NAMALWA (cell line): ENCODE measurements at regions not wholly inside any gene's neighbourhood (a gene's known extent, or its start where the extent isn't known, plus 50 kb on each side); places are given as distances from the start of the nearest gene placed in this dataset.

Experiments used
- DNase-seq: peaks from one replicate; pipeline ENCODE4 v3.0.0-alpha.2; 2015; ENCODE audit warnings: low spot score

DNA sequence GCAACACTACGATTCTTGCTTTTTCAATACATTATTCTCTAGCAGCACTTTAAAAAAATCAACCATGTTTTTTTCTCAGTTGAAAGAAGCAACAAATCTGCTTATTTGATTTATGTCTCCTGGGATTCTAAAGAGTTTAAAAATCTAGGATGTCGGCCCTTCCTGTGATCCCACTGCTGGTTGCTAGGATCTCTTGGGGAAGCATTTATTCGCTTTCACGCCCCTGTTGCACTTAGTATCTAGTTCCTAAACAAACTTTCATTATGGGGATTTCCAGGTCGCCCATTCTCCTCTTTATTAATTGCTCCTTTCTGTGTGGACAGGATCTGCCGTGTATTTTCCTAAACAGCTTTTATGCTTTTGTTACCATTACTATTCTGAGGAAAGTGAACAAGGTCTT lies 313.5 kb downstream of the AGTPBP1 start:
- DNase-seq, result no peak

DNA sequence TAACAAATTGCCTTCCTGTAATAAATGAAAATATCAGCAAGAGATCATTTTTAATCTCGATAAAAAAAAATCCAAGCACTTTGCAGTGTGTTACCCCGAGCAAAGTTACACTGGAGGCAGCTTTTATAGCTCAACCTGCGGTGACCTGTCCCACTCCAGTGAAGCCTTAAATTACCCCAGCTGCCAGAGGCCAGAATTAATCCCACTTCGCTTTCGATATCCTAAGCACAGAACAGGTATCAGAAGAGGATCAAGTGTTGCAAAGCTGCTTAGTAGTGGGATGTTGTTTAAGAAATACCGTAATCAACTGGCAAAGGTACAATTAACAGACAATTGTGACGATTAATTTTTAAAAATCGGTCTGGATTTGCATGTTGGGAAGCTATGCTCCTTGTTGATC lies 314.0 kb downstream of the AGTPBP1 start:
- DNase-seq, result no peak

GRCh38 chr9:85425153-85425611 lies 316.6 kb downstream of the AGTPBP1 start:
- DNase-seq, result peak; percentile 59

DNA sequence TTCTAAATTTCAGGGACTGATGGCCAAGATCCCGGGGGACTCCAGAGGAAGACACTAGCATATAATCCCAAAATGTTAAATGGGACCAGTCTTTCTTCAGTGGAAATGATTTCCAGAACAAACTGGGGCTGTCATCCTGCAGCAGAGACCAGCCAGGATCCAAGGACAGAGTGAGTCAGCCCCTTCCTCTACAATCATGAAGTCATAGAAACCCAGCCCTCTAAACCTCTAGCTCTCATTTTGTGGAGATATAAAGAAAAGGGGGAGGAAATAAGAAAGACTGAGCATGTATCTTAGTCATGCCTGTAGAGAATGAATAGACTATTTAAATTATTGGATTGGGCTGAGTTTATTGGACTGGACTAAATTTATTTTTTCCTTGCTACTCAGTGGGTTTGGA lies 318.3 kb downstream of the AGTPBP1 start:
- no peak for DNase-seq

DNA sequence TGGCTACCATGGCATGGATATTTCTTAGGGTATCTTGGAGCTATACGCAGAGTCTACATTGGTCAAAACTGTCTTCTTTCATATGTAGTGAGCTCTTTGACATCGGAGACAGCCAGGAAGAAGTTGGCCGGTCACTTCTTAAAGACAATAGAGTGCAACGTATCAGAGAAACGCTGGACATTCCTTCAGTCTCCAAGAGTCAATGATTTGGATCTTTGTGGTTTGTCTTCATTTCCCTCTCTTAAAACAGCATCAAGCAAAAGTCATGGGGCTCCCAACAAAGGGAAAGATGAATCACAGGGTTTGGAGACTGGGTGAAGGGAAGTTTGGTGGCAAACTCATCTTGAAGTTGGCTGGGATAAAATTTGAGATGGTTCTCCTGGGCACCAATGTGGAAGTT lies 320.1 kb downstream of the AGTPBP1 start:
- DNase-seq, result no peak

- DNase-seq, result no peak
Observed at GRCh38 chr9:85420750-85421149, 321.0 kb downstream of the AGTPBP1 start.

- no peak for DNase-seq
Observed at GRCh38 chr9:85417674-85418073, 324.1 kb downstream of the AGTPBP1 start.

DNA sequence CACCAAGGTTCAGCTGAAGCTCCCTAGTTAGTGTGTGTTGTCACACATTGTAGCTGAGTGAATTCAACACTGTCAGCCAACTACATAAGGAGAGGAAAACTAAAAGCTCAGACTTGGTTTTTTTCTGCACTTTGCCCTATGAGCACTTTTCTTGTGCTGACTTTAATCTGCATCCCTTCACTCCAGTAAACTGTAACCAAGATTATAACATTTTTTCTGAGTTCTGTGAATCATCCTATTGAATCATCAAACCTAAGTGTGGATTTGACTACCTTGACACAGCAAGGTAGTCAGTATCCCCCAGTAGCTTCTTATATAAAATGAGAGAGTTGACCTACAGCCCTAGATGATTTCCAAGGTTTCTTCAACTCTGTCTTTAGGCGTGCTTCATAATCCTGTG lies 325.0 kb downstream of the AGTPBP1 start:
- DNase-seq, result no peak

GRCh38 chr9:85414390-85414789 lies 327.4 kb downstream of the AGTPBP1 start:
- DNase-seq, result no peak

DNA sequence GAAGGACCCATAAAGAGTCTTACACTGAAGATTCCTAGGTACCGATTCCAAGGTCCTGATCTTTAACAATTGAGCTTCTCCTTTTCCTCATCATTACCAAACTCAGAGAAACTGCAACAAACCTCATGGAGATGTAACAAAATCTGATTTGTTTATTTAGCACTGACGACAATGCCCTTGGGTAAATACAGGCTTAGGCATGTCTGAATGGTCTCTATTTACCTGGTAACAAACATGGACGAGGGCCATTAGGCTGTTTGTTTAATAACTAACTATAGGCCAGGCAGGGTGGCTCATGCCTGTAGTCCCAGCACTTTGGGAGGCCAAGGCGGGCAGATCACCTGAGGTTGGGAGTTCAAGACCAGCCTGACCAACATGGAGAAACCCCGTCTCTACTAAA lies 333.3 kb downstream of the AGTPBP1 start:
- DNase-seq, result no peak

GRCh38 chr9:85405566-85405950 lies 336.2 kb downstream of the AGTPBP1 start:
- DNase-seq, result no peak

DNA sequence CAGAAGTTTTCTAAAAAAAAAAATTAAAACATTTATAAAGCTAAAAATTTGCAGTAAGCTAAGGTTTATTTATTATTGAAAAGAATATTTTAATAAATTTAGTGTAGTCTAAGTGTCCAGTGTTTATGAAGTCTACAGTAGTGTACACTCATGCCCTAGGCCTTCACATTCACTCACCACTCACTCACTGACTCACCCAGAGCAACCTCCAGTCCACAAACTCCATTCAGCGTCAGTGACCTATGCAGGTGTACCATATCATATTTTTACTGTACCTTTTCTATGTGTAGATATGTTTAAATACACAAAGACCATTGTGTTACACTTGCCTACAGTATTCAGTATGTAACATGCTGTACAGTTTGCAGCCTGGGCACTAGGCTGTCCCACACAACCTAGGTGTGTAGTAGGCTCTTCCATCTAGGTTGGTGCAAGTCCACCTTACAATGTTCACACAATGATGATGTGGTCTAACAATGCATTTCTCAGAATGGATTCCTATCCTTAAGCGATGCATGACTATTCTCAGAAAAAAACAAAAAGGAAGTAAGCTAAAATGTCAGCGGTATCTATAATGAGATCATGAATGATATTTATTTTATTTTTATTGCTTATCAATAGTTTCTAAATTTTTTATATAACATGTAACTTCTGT lies 336.7 kb downstream of the AGTPBP1 start:
- DNase-seq, result no peak

DNA sequence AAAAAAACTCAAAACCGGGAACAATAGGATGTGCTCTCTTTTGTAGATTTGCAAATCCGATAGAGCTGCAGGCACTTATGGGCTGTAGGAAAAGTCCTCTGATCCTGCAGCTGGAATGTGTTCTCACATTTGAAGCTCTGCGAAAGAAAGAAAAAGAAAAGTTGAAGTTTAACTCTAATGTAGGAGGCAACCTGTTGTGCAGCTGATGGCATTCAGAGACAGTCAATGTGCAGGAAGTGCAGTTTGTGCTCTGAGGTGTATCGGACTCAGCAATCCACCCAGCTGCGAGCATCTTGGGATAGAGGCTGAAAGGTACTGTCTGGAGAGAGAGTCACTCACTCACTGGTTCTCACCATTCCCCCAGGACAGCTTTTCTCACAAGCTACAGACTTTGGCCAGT lies 339.2 kb downstream of the AGTPBP1 start:
- DNase-seq, result no peak

DNA sequence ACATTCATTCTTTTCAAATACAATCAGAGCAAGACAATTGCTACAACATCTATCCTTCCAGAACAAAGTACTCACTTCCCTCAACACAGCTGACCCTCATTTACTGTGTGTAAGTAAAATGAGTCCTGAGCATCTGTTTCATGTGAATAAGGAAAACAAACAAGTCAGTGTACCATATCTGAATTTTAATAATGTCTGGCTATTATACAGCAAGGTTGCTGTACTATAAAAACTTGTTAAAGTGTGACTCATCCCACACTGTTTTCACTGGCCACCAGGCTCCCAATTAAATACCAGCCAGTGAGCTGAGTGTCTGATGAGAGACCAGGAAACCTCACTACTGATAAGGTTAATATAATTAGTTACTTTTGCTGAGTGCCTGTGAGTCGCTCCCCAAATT lies 339.8 kb downstream of the AGTPBP1 start:
- no peak for DNase-seq

DNA sequence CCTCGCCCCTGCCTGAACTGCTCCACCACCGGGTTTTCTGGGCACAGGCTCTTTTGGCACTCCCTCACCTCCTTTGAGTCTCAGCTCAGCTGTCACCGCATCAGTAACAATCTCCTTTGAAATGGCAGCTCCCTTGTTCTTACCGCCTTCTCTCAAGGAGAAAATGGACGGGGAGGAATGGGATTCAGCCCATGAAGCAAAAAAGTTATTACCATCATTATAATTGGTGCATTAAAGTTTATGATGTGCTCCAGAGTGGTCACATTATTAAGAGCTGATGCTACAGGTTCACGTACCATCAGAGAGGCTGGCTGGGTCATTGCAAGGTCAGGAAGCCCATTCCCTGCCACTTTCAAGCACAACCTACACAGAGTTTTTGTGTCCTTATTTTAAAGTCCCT lies 344.7 kb downstream of the AGTPBP1 start:
- DNase-seq, result no peak

DNA sequence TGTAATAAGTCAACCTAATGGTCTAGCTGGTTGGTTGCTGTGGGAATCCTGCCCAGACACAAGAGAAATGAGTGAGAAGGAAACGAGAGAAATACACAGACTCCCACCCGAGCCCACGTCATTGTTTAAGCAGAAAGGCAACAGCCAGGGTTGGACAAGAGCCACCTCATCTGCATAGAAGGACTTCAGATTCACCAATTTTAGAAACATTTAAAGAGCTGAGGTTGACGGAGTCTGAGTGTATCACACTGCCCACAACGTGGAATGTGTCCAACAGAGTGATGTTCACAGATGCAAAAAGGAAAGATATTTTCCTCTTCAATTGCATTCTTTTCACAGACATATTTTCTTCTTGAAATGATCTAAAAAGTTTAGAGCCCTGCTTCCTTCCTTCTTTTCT lies 349.5 kb downstream of the AGTPBP1 start:
- no peak for DNase-seq

- DNase-seq, result no peak
Observed at GRCh38 chr9:85377731-85378289, 363.9 kb downstream of the AGTPBP1 start.

- DNase-seq, result no peak
Observed at GRCh38 chr9:85368781-85369180, 373.0 kb downstream of the AGTPBP1 start.

DNA sequence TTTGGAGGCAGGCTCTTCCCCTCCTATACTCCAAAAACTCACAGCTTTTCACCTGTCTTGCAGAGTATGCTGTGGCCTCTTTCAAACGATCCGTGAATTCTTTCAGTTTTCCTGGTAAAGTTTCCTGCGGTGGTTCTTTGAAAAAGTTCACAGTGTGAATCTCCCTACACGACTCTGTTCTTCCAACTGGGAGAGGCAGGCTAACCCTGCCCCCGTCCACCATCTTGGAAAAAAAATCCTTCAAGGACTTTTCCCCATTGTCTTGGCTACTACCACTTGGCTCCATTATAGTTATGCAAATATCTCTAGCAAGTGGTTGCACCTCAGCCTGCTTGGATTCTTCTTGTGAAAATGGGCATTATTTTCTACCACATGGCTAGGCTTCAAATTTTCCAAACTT lies 382.6 kb downstream of the AGTPBP1 start:
- DNase-seq, result no peak

- DNase-seq, result no peak
Observed at GRCh38 chr9:85349046-85349445, 392.7 kb downstream of the AGTPBP1 start.

DNA sequence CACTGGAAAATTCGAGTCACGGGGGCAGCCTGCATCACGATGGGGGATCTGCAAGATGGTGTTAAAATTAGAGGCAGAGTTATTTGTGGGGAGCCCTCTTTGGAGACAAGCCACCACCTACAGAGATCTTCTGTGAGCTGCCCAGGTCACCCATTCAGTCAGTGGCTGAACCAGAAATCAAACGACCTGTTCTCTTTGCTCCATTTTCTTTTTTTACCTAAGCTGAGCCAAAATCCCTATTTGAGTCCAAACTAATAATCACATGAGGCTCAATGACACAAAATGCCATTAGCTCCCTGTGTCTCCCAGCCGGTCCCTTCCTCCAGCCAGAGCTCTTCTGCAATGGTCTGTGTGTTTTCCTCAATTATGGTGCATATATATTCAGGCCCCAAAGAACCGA lies 394.2 kb downstream of the AGTPBP1 start:
- DNase-seq, result no peak

GRCh38 chr9:85344901-85345300 lies 396.9 kb downstream of the AGTPBP1 start:
- DNase-seq, result no peak

GRCh38 chr9:85339338-85339737 lies 402.4 kb downstream of the AGTPBP1 start:
- DNase-seq, result no peak

GRCh38 chr9:85334228-85334627 lies 407.5 kb downstream of the AGTPBP1 start:
- no peak for DNase-seq
